ENCODE measurements at regions not wholly inside any gene's neighbourhood (a gene's known extent, or its start where the extent isn't known, plus 50 kb on each side); places are given as distances from the start of the nearest gene placed in this dataset.

GRCh38 chr6:147625946-147626345 lies 117.5 kb downstream of the SAMD5 start:
- RAD21 ChIA-PET (ENCODE audit: low non-redundant PET in 1 of 2, low total read pairs in 2 of 2, uncharacterized antibody in 2 of 2, unreplicated experiment in 2 of 2) = no interaction called here
- no peaks in the 10 kb centered on the region for H3K36me3 ChIP-seq (ENCODE audit: control insufficient read depth in 1 of 2, insufficient read depth in 2 of 2, low read length in 2 of 2)
- no peaks in the 10 kb centered on the region for H3K27me3 ChIP-seq (ENCODE audit: insufficient read depth, low read length)
- BruUV-seq (replicated peaks) = no TSS peak
- H3K4me3 ChIP-seq (replicated peaks in 1 of 2; ENCODE audit: low read depth in 1 of 2, low read length in 2 of 2) = no peak overlapping the region
- H4K20me1 ChIP-seq (ENCODE audit: insufficient read depth) = no peaks in the 10 kb centered on the region
- H3K4me1 ChIP-seq (ENCODE audit: control insufficient read depth in 1 of 2, insufficient read depth in 2 of 2, low read length in 2 of 2) = no peaks in the 10 kb centered on the region
- no peaks in the 10 kb centered on the region for H3K79me2 ChIP-seq (ENCODE audit: insufficient read depth, low read length)
- TF ChIP-seq CBX3 (IDR thresholded peaks at IDR 0.05; ENCODE audit: low read depth) = no peak
- no peak for TF ChIP-seq EGR1 (IDR thresholded peaks at IDR 0.05; ENCODE audit: low read depth)
- TF ChIP-seq ZFX (IDR thresholded peaks at IDR 0.05) = no peak
- no peak for TF ChIP-seq POLR2A (IDR thresholded peaks at IDR 0.05; ENCODE audit: borderline replicate concordance, extremely low read depth, insufficient read depth, insufficient read length)
- TF ChIP-seq SRF (IDR thresholded peaks at IDR 0.05; ENCODE audit: low read depth) = no peak
- TF ChIP-seq SP1 (IDR thresholded peaks at IDR 0.05; ENCODE audit: low read depth) = no peak
- TF ChIP-seq JUND (IDR thresholded peaks at IDR 0.05) = no peak
- no peak overlapping the region for H3K4me2 ChIP-seq (ENCODE audit: low read length)
- no peak for DNase-seq (ENCODE audit: low read depth, low spot score)
- CTCF ChIA-PET = no interaction called here
- H3K9ac ChIP-seq (ENCODE audit: low read length) = no peak overlapping the region
- intact Hi-C loops (cut with micrococcal nuclease) = no loop called here
- H2AFZ ChIP-seq (ENCODE audit: low read depth, low read length, poor library complexity, severe bottlenecking) = no peak overlapping the region
- ATAC-seq = no peak
- POLR2A ChIA-PET = interaction anchor here (0.7 kb wide), 1 partner anchor 26 kb away, joined by 4 read pairs; no protein-coding TSS in a partner anchor
- H3K9me2 ChIP-seq (ENCODE audit: insufficient read depth) = no peaks in the 10 kb centered on the region
- no peaks in the 10 kb centered on the region for H3K9me3 ChIP-seq (ENCODE audit: control insufficient read depth in 1 of 2, insufficient read depth in 1 of 2, low read depth in 1 of 2, low read length in 2 of 2)
- H3K27ac ChIP-seq (ENCODE audit: low read depth, low read length) = no peak overlapping the region

- Histone ChIP-seq H3K9me3 (ENCODE audit: control insufficient read depth in 1 of 2, insufficient read depth in 1 of 2, low read depth in 1 of 2, low read length in 2 of 2) (no peaks in the 10 kb centered on the region), H3K79me2 (ENCODE audit: insufficient read depth, low read length) (no peaks in the 10 kb centered on the region), H4K20me1 (ENCODE audit: insufficient read depth) (no peaks in the 10 kb centered on the region), H3K36me3 (ENCODE audit: control insufficient read depth in 1 of 2, insufficient read depth in 2 of 2, low read length in 2 of 2) (no peaks in the 10 kb centered on the region), H2AFZ (ENCODE audit: low read depth, low read length, poor library complexity, severe bottlenecking) (no peak overlapping the region), H3K4me1 (ENCODE audit: control insufficient read depth in 1 of 2, insufficient read depth in 2 of 2, low read length in 2 of 2) (no peaks in the 10 kb centered on the region), H3K4me2 (ENCODE audit: low read length) (no peak overlapping the region), H3K27me3 (ENCODE audit: insufficient read depth, low read length) (no peaks in the 10 kb centered on the region), H3K9me2 (ENCODE audit: insufficient read depth) (no peaks in the 10 kb centered on the region), H3K4me3 (replicated peaks in 1 of 2; ENCODE audit: low read depth in 1 of 2, low read length in 2 of 2) (no peak overlapping the region), H3K9ac (ENCODE audit: low read length) (no peak overlapping the region), H3K27ac (ENCODE audit: low read depth, low read length) (no peak overlapping the region)
- ChIA-PET POLR2A (no interaction called here), RAD21 (ENCODE audit: low non-redundant PET in 1 of 2, low total read pairs in 2 of 2, uncharacterized antibody in 2 of 2, unreplicated experiment in 2 of 2) (no interaction called here), CTCF (no interaction called here)
- ATAC-seq = no peak
- no TSS peak for BruUV-seq (replicated peaks)
- no peak for DNase-seq (ENCODE audit: low read depth, low spot score)
- intact Hi-C loops (cut with micrococcal nuclease) = no loop called here
- TF ChIP-seq TCF7L2 (IDR thresholded peaks at IDR 0.05; ENCODE audit: borderline replicate concordance, extremely low read depth, insufficient read depth, insufficient read length) (no peak), ZBTB33 (IDR thresholded peaks at IDR 0.05; ENCODE audit: extremely low read depth, insufficient replicate concordance, low read length) (no peak), CEBPB (IDR thresholded peaks at IDR 0.05; ENCODE audit: low read depth) (no peak), SRF (IDR thresholded peaks at IDR 0.05; ENCODE audit: low read depth) (no peak), POLR2AphosphoS5 (IDR thresholded peaks at IDR 0.05; ENCODE audit: low read depth, low read length) (no peak), ZFX (IDR thresholded peaks at IDR 0.05) (no peak), POLR2A (IDR thresholded peaks at IDR 0.05; ENCODE audit: borderline replicate concordance, extremely low read depth, insufficient read depth, insufficient read length) (no peak), JUND (IDR thresholded peaks at IDR 0.05) (no peak), MAX (IDR thresholded peaks at IDR 0.05) (no peak), EZH2phosphoT487 (IDR thresholded peaks at IDR 0.05; ENCODE audit: borderline replicate concordance) (no peak), RAD21 (IDR thresholded peaks at IDR 0.05; ENCODE audit: low read depth) (no peak), EZH2 (IDR thresholded peaks at IDR 0.05) (no peak), CBX3 (IDR thresholded peaks at IDR 0.05; ENCODE audit: low read depth) (no peak), ATF3 (IDR thresholded peaks at IDR 0.05) (no peak), EGR1 (IDR thresholded peaks at IDR 0.05; ENCODE audit: low read depth) (no peak), ELF1 (IDR thresholded peaks at IDR 0.05; ENCODE audit: borderline replicate concordance, low read depth) (no peak), CTCF (IDR thresholded peaks at IDR 0.05 in 2 of 3, conservative IDR thresholded peaks at IDR 0.05 in 1 of 3; ENCODE audit: borderline replicate concordance in 1 of 3, insufficient read depth in 1 of 3, low read depth in 2 of 3, low read length in 2 of 3) (no peak), SIN3A (IDR thresholded peaks at IDR 0.05; ENCODE audit: low read depth) (no peak)
Measured at GRCh38 chr6:147627411-147627810, 118.9 kb downstream of the SAMD5 start.
